ENCODE measurements at regions not wholly inside any gene's neighbourhood (a gene's known extent, or its start where the extent isn't known, plus 50 kb on each side); places are given as distances from the start of the nearest gene placed in this dataset.

- TF ChIP-seq POU2F2 (IDR thresholded peaks at IDR 0.05; ENCODE audit: borderline replicate concordance, low read depth, low read length) (no peak), CTCF (IDR thresholded peaks at IDR 0.05 in 2 of 3, conservative IDR thresholded peaks at IDR 0.05 in 1 of 3; ENCODE audit: control insufficient read depth in 2 of 3, extremely low read depth in 1 of 3, insufficient read depth in 1 of 3, low read depth in 3 of 3, low read length in 3 of 3) (no peak), PKNOX1 (IDR thresholded peaks at IDR 0.05) (no peak), BMI1 (IDR thresholded peaks at IDR 0.05; ENCODE audit: borderline replicate concordance) (no peak)
These were observed 185.4 kb downstream of the FOXO1 start for GRCh38 chr13:40480915-40481516.
